NB4 (cell line): ENCODE measurements at regions not wholly inside any gene's neighbourhood (a gene's known extent, or its start where the extent isn't known, plus 50 kb on each side); places are given as distances from the start of the nearest gene placed in this dataset.
"Not testable (repeated sequence)": the region's sequence is repeated elsewhere in the genome, so short reads cannot be mapped to it uniquely, and the experiment has no call there.

Source experiments
- DNase-seq: peaks from one replicate; pipeline ENCODE4 v3.0.0; 2010; ENCODE audit warnings: low read depth
- H3K4me3 ChIP-seq: one replicate; pipeline ENCODE4 v1.5.1; 2011; ENCODE audit warnings: mild to moderate bottlenecking, low read depth, low read length, moderate library complexity
- MYC ChIP-seq: IDR thresholded peaks from 2 replicates; pipeline ENCODE4 v1.6.1; 2011; ENCODE audit warnings: low read depth, low read length
- POLR2A ChIP-seq: IDR thresholded peaks from 2 replicates; pipeline ENCODE4 v1.6.1; 2011; ENCODE audit warnings: mild to moderate bottlenecking; ENCODE audit not compliant: insufficient read length; ENCODE audit errors: extremely low read depth
- TF ChIP-seq, protein P1 (sequence below): IDR thresholded peaks from one replicate; pipeline ENCODE4 v1.5.1; 2012; ENCODE audit warnings: low read depth, low read length
- TF ChIP-seq, protein P2 (sequence below): IDR thresholded peaks from 2 replicates; pipeline ENCODE4 v1.6.1; 2011; ENCODE audit warnings: low read depth, low read length

DNA sequence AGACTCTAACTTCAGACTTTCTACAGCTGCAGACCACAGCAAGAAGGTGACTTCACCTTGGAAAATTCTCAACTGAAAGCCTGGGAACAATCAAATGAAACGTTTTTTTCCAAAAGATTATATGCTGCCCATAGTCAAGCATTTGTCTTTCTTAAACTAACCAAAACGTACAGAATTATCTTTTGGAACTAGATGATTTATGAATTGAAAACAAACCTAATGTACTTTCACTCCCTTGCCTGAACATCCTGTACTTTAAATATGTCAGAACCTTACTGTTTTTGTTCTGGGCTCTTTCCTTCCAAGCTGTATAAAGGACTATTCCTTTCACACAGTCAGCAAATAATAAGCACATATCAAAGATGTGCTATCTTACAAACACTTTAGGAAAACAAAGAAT, 62.4 kb upstream of the TNFAIP3 start:
- no peak for DNase-seq

DNA sequence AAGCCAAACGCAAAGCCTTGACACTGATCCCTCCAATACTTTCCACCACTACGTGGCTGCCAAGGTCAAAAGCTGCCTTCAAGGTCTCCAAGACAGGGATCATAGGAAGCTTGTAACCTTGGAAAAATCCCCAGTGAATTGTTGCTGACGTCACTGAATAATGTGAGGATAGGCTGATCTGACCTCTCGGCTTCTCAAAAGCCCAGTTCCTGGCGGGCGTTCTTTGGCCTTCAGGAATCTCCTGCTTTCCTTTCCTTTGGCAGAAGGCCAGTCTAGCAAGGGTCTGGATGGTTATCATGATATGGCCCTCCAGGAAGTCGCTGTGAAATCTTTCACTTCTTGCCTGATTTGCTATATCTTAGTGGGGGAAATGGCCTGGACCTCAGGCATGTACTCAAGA, 61.4 kb upstream of the TNFAIP3 start:
- no peak for DNase-seq
- TF ChIP-seq POLR2A, result no peak
- TF ChIP-seq, protein P1, sequence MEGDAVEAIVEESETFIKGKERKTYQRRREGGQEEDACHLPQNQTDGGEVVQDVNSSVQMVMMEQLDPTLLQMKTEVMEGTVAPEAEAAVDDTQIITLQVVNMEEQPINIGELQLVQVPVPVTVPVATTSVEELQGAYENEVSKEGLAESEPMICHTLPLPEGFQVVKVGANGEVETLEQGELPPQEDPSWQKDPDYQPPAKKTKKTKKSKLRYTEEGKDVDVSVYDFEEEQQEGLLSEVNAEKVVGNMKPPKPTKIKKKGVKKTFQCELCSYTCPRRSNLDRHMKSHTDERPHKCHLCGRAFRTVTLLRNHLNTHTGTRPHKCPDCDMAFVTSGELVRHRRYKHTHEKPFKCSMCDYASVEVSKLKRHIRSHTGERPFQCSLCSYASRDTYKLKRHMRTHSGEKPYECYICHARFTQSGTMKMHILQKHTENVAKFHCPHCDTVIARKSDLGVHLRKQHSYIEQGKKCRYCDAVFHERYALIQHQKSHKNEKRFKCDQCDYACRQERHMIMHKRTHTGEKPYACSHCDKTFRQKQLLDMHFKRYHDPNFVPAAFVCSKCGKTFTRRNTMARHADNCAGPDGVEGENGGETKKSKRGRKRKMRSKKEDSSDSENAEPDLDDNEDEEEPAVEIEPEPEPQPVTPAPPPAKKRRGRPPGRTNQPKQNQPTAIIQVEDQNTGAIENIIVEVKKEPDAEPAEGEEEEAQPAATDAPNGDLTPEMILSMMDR, result no peak
- TF ChIP-seq, protein P2, sequence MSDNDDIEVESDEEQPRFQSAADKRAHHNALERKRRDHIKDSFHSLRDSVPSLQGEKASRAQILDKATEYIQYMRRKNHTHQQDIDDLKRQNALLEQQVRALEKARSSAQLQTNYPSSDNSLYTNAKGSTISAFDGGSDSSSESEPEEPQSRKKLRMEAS, result no peak
- TF ChIP-seq MYC, result no peak
- no peak overlapping the region for H3K4me3 ChIP-seq

More for the DNA sequence above, 62.4 kb upstream of the TNFAIP3 start:
- TF ChIP-seq POLR2A, result no peak
- TF ChIP-seq, protein P2, result no peak
- TF ChIP-seq MYC, result no peak
- TF ChIP-seq, protein P1, result no peak
- no peak overlapping the region for H3K4me3 ChIP-seq

DNA sequence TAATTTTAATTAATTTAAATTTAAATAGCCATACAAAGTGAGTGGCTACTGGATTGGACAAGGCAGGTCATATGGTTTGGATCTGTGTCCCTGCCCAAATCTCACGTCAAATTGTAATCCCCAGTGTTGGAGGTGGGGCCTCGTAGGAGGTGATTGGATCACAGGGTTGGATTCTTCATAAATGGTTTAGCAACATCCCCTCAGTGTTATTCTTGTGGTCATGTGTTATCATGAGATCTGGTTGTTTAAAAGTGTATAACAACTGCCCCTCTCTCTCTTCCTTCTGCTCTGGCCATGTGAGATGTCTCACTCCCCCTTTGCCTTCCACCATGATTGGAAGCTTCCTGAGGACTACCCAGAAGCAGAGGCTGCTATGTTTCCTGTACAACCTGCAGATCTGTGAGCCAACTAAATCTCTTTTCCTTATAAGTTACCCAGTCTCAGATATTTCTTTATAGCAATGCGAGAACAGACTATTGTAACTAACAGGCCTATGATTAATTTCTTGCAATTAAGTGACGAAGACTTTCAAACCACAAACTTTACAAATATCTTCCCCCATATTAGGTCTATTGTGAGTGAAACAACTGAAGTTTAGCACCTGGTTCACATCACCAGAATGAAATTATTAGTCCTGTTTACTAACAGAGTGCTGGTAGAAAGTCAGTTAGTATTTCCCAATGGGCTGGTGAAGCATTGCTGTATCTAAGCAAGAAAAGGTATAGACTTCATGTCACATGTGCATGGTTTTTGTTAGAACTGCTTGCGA, 60.0 kb upstream of the TNFAIP3 start:
- no peak overlapping the region for H3K4me3 ChIP-seq
- DNase-seq, result peak; percentile 35
- TF ChIP-seq, protein P1, result no peak
- TF ChIP-seq MYC (no peak), POLR2A (no peak)
- TF ChIP-seq, protein P2, result no peak

DNA sequence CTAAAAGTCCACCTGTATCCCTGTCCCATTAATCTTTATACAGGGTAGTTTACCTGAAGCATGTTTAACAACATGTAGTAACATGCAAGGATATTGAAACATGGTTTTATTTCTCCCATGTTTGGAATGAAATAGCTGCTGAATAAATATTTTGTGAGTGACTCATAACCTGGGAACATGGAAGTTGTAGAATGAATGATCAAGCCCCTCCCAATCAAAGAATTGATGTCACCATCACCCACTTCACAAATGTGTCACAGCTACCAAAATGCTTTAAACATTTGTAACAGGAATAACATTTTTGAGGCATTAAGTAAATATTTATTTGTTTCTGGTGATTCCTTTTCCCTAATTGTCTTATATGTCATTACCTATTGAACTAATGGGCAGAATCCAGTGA, 58.9 kb upstream of the TNFAIP3 start:
- no peak for DNase-seq
- TF ChIP-seq, protein P2, result no peak
- TF ChIP-seq, protein P1, result no peak
- TF ChIP-seq MYC (no peak), POLR2A (no peak)
- no peak overlapping the region for H3K4me3 ChIP-seq

DNA sequence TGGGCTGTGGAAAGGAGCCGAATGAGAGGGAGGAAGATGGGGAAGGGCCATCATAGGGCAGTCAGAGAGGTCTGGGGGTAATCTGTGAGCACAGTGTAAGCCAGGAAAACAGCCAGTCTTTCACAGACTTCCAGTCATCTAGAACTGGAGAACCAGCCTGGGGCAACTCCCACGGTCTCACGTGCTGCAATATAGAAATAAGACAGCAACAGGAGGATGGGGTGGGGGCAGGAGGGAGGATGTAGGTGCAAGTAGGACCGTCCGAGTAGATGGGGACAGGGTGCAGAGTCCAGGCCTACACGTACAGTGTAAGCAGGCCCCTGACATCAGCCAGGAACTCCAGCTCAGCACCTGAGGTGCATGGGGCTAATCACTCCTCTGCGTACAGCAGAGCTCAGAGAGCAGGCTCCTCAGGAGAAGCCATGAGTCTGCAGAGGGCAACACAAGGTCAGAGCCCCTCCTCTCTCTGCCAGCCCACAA, 58.2 kb upstream of the TNFAIP3 start:
- H3K4me3 ChIP-seq, result no peak overlapping the region
- peak; percentile 34 for DNase-seq
- TF ChIP-seq POLR2A (no peak), MYC (no peak)
- TF ChIP-seq, protein P1, result no peak

DNA sequence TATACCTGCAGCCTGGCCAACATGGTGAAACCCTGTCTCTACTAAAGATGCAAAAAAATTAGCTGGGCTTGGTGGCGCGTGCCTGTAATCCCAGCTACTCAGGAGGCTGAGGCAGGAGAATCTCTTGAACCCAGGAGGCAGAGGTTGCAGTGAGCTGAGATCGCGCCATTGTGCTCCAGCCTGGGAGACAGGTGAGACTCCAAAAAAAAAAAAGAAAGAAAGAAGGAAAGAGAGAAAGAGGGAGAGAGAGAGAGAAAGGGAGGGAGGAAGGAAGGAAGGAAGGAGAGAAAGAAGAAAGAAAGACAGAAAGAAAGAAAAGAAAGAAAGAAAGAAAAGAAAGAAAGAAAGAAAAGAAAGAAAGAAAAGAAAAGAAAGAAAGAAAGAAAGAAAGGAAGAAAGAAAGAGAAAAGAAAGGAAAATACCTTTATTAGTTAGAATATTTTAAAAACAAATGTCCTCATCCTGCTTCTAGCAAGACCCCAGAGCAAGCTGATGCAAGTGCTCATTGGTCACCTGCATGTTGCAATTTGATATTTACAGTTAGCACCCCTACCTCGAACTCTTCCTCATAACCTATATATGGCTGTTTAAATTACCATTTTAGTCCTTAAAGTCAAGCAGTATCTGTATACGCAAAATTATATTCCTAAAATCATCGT, 57.0 kb upstream of the TNFAIP3 start:
- not testable (repeated sequence) for H3K4me3 ChIP-seq, DNase-seq
